ENCODE measurements at regions not wholly inside any gene's neighbourhood (a gene's known extent, or its start where the extent isn't known, plus 50 kb on each side); places are given as distances from the start of the nearest gene placed in this dataset.

- TF ChIP-seq, protein P1, sequence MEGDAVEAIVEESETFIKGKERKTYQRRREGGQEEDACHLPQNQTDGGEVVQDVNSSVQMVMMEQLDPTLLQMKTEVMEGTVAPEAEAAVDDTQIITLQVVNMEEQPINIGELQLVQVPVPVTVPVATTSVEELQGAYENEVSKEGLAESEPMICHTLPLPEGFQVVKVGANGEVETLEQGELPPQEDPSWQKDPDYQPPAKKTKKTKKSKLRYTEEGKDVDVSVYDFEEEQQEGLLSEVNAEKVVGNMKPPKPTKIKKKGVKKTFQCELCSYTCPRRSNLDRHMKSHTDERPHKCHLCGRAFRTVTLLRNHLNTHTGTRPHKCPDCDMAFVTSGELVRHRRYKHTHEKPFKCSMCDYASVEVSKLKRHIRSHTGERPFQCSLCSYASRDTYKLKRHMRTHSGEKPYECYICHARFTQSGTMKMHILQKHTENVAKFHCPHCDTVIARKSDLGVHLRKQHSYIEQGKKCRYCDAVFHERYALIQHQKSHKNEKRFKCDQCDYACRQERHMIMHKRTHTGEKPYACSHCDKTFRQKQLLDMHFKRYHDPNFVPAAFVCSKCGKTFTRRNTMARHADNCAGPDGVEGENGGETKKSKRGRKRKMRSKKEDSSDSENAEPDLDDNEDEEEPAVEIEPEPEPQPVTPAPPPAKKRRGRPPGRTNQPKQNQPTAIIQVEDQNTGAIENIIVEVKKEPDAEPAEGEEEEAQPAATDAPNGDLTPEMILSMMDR (conservative IDR thresholded peaks at IDR 0.05; ENCODE audit: low read length) = no peak
- TF ChIP-seq EZH2phosphoT487 (IDR thresholded peaks at IDR 0.05; ENCODE audit: borderline replicate concordance, low read depth, low read length) = no peak
Measured at GRCh38 chr20:58107533-58107932, 120.9 kb downstream of the ANKRD60 start.

Data from OCI-LY7 (cell line).